ENCODE measurements at regions not wholly inside any gene's neighbourhood (a gene's known extent, or its start where the extent isn't known, plus 50 kb on each side); places are given as distances from the start of the nearest gene placed in this dataset.
A peak's percentile ranks its signal among the peaks of the same experiment; 100 is the strongest.

- Histone ChIP-seq H3K23ac (ENCODE audit: low read depth, low read length) (no peak overlapping the region), H4K91ac (ENCODE audit: insufficient read depth, low read depth, low read length) (no peak overlapping the region), H4K20me1 (ENCODE audit: insufficient read depth, low read length) (no peaks in the 10 kb centered on the region), H3K27ac (ENCODE audit: insufficient read depth, low read length) (no peak overlapping the region), H3K18ac (ENCODE audit: low read depth, low read length) (no peak overlapping the region), H3K4ac (ENCODE audit: low read depth, low read length) (no peak overlapping the region), H4K5ac (ENCODE audit: low read depth, low read length) (no peak overlapping the region), H3K79me1 (ENCODE audit: low read depth in 1 of 2, low read length in 2 of 2) (no peaks in the 10 kb centered on the region), H4K8ac (ENCODE audit: low read depth in 2 of 2, low read length in 2 of 2) (no peak overlapping the region), H3K4me3 (ENCODE audit: insufficient read depth, low read depth, low read length) (no peak overlapping the region), H3K36me3 (ENCODE audit: control insufficient read depth, insufficient read depth, low read length) (no peaks in the 10 kb centered on the region), H3K4me1 (ENCODE audit: control insufficient read depth, insufficient read depth, low read length) (no peaks in the 10 kb centered on the region), H3K4me2 (ENCODE audit: low read depth, low read length) (no peak overlapping the region), H2AK5ac (ENCODE audit: low read depth, low read length) (no peak overlapping the region), H2BK15ac (ENCODE audit: low read depth, low read length) (no peak overlapping the region), H2BK120ac (ENCODE audit: low read depth, low read length) (no peak overlapping the region), H2BK20ac (ENCODE audit: low read depth, low read length) (no peak overlapping the region), H2AK9ac (replicated peaks; ENCODE audit: low read depth, low read length, poor library complexity) (no peak overlapping the region), H3K9me3 (ENCODE audit: control insufficient read depth, insufficient read depth, low read length) (no peaks in the 10 kb centered on the region), H3K9me1 (ENCODE audit: insufficient read depth, low read length) (no peaks in the 10 kb centered on the region), H3K56ac (ENCODE audit: extremely low read depth, insufficient read depth, low read length) (no peak overlapping the region), H3K9ac (ENCODE audit: low read depth, low read length) (no peak overlapping the region), H3K14ac (replicated peaks; ENCODE audit: low read depth, low read length) (no peak overlapping the region), H2AFZ (replicated peaks; ENCODE audit: low read length, poor library complexity) (no peak overlapping the region), H2BK5ac (ENCODE audit: low read depth, low read length, poor library complexity, severe bottlenecking) (no peak overlapping the region), H3K27me3 (ENCODE audit: control insufficient read depth, insufficient read depth, low read length) (no peaks in the 10 kb centered on the region)
- no TSS peak for BruUV-seq (replicated peaks)
- intact Hi-C loops (cut with micrococcal nuclease) = no loop called here
- in situ Hi-C loops (cut with MboI; ENCODE audit: low sequenced_read_pairs) = no loop called here
- DNase-seq (no peak), ATAC-seq (ENCODE audit: low read depth) (no peak)
- POLR2A ChIA-PET (ENCODE audit: unreplicated experiment) = no interaction called here
- dilution Hi-C loops (cut with HindIII; ENCODE audit: low sequenced_read_pairs, unreplicated experiment) = no loop called here
- TF ChIP-seq MAZ (IDR thresholded peaks at IDR 0.05; ENCODE audit: borderline replicate concordance, low read depth, low read length) (no peak), CEBPB (IDR thresholded peaks at IDR 0.05; ENCODE audit: low read depth, low read length) (peak; percentile 70)
- CTCF ChIA-PET = no interaction called here
- WGBS, 2 experiments (ENCODE audit: extremely low coverage in 2 of 2, insufficient read length in 1 of 2) = no CpG with 5 or more reads among the region's 3 CpGs
Measured at GRCh38 chr18:34461266-34461665, 236.6 kb upstream of the NOL4 start.
